Muscle of arm (tissue), 1 donor: ENCODE measurements at regions not wholly inside any gene's neighbourhood (a gene's known extent, or its start where the extent isn't known, plus 50 kb on each side); places are given as distances from the start of the nearest gene placed in this dataset.
A peak's percentile ranks its signal among the peaks of the same experiment; 100 is the strongest.
"Not testable (repeated sequence)": the region's sequence is repeated elsewhere in the genome, so short reads cannot be mapped to it uniquely, and the experiment has no call there.

ENCODE experiments used
- DNase-seq: peaks from one replicate; pipeline ENCODE4 v3.0.0-alpha.2; 2013

DNA sequence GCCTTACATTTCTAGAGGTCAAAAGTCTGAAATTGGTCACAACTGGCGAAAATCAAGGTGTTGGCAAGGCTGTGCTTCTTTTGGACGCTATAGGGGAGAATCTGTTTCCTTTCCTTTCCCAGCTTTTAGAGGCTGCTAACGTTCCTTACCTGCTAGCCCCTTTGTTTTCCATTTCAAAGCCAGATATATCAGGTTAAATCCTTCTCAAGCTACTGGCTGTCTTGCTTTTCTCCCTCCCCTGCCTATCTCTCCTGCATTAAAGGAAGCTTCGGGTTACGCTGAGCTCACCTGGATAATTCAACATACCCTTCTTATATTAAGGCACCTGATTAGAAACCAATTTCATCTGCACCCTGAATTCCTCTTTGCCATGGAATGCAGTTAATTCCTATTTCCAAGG lies 1569.7 kb upstream of the SLC10A2 start:
- no peak for DNase-seq

GRCh38 chr13:104634016-104634415 lies 1567.8 kb upstream of the SLC10A2 start:
- DNase-seq, result no peak

DNA sequence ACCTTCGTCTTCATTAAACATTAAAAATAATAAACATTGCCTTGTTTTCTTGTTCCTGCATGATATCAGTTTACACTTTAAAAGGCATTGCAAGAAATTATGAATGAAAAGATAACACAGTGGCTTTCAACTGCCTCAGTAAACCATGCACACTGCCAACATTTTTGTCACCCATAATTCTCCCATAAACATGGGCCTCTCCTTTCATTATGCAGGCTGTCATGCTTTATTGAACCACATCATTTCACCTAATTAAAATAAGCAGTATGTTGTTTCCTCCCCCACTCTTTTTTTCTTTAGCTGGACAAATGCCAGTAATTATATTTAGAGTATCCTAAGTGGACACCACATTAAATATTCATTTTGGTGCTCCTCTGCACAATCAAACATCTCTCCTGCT lies 1566.5 kb upstream of the SLC10A2 start:
- no peak for DNase-seq

DNA sequence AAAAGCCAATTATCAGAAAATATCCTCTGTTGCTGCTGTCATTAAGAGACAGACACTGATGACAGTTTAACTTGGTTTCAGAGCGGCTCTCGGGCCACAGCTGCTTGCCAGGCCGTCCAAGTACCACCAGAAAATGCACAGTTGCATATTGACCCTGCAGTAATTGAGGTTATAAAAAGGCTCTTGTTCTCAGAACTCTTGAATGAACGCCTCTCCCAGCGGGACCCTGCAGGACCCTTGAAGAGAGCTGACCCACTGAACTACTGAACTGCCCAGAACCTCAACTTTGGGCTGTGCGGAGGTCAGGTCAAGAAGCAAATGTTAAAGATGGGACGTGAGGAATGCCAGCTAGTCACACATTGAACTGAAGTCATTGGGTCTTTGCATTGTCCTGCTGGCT lies 1559.0 kb upstream of the SLC10A2 start:
- DNase-seq, result no peak

DNA sequence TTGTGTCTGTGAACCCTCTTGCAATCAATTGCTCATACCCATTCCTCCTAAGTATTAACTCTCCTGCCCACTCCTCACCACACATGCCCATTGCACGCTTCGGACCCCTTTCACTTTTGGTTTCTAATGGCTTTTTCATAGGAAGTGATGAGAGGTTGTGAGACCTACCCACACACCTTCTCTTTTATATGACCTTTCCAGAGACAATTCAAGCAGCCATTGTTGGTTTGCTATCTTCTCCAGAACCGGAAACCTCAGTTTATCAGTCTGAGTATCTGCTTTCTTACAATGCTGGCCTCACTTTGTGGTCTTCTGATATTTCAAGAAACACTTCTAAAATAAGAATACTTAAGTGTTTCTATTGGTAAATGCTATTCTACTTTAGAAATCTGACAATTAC lies 1550.8 kb upstream of the SLC10A2 start:
- DNase-seq, result no peak

- no peak for DNase-seq
Measured at GRCh38 chr13:104614361-104615145, 1548.3 kb upstream of the SLC10A2 start.

DNA sequence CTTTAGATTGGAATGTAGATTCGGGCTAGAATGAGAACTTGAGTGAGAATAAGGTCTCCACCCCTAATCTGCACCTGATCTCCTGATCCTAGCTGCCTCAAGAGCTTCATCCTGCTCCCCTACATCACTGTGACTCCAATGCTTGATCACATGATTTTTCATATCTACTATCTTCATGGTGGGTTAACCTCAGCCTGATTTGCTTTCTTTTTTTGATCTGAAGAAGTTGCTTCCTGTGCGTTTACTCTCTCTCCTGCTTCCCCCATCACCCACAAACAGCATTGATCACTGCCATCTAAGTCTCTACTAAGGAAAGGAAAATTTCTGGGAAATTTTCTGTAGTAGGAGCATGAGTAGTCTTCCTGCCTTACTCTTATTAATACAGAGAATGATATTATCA lies 1542.1 kb upstream of the SLC10A2 start:
- DNase-seq, result no peak

DNA sequence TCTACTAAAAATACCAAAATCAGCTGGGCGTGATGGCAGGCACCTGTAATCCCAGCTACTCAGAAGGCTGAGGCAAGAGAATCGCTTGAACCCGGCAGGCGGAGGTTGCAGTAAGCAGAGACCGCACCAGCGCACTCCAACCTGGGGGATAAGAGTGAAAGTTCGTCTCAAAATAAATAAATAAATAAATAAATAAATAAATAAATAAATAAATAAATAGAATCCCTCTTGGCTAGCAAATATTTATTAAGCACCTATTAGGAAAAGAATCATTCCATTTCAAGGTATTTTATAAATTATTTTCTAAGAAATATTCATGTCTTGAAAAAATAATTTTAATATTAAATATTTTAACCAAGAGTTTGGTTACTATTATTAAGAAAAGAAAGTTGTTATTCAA lies 1539.2 kb upstream of the SLC10A2 start:
- not testable (repeated sequence) for DNase-seq

DNA sequence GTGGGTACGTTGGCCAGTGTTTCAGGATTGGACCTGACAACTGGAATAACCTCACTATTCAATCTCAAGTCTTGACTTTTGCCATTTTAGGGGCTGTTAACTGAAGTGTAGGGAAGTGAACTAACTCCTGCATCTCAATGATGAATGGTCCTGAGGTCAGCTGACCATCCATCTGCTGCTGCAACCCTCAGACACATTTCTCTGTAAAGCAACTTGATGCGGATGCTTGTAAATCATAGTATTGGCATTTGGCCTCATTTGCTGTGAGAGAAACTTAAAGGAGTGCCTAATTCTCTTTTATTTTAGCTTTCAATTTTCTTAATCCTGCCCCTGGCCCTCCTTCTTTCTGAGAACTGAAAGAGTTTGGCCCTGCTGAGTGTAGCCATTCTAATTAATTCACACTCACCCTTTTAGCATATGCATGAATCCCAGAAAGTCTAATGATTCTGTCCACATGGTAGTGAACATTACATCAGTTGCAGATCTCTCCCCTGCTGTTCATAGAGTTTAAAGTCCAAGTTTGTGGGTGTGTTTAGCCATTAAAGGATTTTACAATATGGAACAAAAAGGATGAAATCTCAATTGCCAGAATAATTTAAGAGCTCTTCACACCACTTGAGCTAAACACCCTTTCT lies 1531.4 kb upstream of the SLC10A2 start:
- no peak for DNase-seq

DNA sequence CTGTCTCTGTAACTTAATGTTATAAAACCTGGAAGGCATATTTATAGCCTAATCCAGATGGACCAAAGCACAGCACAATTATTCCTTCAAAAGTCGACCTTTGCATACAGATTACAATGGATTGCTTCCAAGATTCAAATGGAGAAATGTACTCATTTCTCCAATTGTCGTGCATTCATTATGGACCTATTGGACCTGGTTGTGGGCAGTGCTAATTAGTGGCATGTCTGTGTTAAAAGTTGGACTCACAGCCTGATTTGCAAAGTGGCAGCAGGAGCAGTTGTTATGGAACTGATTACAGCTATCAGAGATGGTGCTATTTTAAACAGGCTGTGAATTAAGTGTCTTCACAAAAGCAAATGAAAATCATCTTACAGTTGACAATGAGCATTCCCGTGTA lies 1529.3 kb upstream of the SLC10A2 start:
- DNase-seq, result no peak

GRCh38 chr13:104594806-104595205 lies 1528.6 kb upstream of the SLC10A2 start:
- no peak for DNase-seq

DNA sequence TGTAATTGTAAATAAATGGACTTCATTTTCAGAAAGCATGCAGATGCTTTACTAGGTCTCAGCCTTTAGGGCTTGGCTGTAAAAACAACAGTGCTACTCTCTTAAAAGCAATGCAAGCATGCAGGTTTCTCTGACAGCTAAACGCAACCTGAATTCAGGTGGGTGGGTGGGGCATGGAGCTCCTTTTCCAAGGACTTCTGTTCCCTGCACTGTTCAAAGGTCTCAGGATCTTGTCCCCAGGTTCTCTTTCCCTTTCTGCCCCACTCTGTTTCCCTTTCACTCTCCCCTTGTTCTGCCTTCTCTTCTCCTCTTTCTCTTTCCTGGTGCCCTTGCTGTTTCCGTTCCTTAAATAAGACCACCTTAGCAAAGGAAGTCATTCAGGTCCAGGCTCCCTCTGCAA lies 1527.5 kb upstream of the SLC10A2 start:
- no peak for DNase-seq

DNA sequence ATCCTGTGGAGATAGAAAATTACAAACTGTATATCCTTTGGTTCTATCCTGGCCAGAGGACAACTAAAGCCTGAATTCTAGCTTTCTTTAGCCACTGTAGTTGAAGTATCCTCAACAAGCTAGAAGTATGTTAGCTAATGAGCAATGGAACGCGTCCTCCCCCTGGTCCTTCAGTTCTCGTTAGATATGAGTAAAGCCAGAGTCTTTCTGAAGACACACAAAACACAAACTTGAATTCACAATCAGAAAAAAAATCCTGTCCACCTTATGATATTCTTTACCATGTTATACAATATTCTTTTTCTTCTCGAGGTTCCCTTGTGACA lies 1527.0 kb upstream of the SLC10A2 start:
- DNase-seq, result no peak

DNA sequence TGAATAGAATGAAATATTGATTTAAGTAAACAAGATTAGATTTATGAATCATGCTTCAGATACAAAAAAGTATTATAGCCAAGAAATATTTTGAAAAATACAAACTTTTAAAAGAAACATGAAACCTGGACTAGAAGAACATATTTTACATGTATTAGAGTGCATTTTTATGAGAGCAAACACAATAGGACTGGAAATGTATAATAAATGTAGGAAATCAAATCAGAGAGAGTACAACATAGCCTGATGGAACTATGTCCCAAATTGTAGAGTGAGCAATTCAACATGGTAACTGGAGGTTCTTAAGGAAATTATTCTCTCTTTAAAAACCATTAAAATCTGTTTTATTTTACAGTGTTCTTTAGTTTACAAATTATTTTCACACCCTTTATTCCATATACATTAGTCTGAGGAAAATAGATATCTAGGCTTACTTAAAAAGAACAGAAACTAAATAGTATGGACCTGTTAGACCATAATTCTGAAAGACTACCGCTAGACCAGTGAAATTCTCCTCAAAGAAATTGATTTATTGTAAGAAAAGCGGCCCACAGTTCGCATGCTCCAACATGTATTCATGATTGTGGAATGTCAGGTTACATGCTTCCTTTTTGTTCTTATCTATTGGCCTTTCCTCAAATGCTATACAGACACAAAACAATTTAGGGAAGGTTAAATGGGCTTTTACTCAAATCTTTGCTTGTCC lies 1526.5 kb upstream of the SLC10A2 start:
- no peak for DNase-seq

DNA sequence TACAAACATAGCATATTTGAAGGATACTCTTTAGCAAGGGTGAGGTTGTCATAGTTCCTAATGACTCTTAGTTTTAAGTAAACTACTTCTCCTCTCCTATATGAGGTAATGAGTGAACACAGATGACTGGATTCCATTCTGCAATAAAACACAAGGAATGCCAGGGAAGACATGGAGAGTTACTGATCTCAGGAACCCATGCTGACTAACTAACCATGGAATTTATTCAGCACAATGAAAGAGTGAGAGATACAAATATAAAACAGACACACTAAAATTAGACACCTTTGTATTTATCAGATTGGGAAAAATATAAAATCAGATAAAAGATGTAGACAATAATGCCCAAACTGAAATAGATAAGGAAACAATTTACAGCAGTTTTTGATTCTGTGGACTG lies 1525.9 kb upstream of the SLC10A2 start:
- DNase-seq, result no peak

GRCh38 chr13:104586051-104586746 lies 1520.0 kb upstream of the SLC10A2 start:
- no peak for DNase-seq

GRCh38 chr13:104584481-104584880 lies 1518.3 kb upstream of the SLC10A2 start:
- DNase-seq, result no peak

DNA sequence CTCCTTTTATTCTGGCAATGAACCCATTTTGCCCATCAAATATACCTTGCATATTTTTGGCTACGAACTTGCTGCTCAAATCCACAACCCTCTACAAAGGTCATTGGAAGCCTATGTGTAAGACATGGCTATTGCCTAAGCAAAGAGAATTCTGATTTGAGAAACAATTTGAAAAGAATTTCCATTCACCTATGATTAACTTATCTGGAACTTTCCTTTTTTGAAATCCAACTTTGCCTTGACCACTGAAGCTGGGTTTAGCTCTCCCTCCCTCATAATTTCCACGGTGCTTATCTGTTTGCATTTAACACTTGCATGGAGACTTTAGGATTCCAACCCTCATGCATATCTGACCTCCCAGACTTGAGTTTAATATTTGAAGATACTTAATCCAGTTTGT lies 1514.7 kb upstream of the SLC10A2 start:
- no peak for DNase-seq

DNA sequence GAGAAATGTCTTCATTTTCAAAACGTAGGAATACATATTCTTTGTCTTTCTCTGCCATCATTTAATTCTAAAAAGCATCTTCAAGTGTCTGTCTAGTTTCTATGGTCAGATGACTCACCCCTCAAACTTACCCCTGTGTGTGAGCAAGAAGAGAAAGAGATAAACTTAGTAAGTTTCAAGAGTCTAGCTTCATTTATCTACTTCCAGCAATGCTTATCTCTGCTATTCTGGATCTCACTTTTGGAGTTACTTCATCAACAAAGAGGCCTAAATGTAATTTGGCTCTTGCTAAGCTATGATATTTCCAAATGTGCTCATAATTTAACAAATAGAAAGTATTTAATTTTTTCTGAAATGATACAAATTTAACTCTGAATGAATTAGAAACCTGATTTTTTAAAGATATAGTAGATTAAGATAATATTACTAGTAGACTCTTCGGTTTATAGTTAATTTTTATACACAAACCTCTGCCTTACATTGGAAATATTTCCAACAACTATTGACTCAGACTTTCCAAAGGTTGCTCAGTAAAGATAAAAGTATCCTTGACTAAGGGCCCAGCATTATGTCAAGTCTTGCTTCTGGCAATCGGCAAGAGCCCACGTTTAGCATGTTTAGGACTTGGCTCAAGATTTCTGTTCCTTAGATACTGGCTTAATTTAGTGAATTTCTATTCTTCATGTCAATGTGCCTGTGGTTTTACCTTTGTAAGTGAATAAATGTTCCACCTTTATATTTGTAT lies 1511.0 kb upstream of the SLC10A2 start:
- peak; percentile 28 for DNase-seq

- DNase-seq, result no peak
Measured at GRCh38 chr13:104571893-104572229, 1505.6 kb upstream of the SLC10A2 start.

DNA sequence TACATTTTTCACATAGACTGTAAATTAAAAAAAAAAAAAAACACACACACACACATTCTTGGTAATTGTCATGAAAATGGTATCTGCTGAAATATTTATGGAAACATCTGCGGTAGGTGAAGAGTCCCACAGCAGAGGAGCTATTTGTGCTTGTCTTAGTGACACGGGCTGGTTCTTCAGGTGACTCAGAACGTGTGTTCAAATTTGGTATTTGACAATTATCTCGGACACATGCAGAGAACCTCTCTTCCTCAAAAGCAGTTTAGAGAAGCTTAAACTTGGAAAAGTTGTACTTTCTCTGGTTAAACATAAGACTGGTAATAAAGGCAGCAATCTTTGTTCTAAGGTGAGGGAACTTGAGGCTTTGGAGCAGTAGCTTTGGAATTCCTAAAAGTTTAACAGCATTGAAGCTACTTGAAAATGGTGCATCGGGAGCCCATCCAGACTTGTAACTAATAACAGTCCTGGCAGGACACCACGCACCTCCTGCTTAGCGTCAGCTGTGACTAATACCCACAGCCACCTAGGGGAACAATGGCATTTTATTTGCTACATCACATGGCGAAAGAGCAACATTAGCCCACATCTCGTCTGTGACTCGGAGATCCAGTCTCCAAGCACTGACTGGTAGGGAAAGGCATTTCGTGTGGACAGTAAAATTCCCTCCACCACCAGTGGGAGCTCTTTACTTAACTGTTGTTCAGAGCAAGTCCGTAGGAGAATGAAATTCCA lies 1505.1 kb upstream of the SLC10A2 start:
- peak; percentile 75 for DNase-seq
